ENCODE measurements at regions not wholly inside any gene's neighbourhood (a gene's known extent, or its start where the extent isn't known, plus 50 kb on each side); places are given as distances from the start of the nearest gene placed in this dataset.

GRCh38 chr11:134781380-134781866, 369.4 kb upstream of the B3GAT1 start:
- intact Hi-C loops (cut with micrococcal nuclease): no loop called here
- H3K9me3 ChIP-seq (replicated peaks): no peaks in the 10 kb centered on the region
- H3K36me3 ChIP-seq: no peaks in the 10 kb centered on the region
- TF ChIP-seq, protein P1, sequence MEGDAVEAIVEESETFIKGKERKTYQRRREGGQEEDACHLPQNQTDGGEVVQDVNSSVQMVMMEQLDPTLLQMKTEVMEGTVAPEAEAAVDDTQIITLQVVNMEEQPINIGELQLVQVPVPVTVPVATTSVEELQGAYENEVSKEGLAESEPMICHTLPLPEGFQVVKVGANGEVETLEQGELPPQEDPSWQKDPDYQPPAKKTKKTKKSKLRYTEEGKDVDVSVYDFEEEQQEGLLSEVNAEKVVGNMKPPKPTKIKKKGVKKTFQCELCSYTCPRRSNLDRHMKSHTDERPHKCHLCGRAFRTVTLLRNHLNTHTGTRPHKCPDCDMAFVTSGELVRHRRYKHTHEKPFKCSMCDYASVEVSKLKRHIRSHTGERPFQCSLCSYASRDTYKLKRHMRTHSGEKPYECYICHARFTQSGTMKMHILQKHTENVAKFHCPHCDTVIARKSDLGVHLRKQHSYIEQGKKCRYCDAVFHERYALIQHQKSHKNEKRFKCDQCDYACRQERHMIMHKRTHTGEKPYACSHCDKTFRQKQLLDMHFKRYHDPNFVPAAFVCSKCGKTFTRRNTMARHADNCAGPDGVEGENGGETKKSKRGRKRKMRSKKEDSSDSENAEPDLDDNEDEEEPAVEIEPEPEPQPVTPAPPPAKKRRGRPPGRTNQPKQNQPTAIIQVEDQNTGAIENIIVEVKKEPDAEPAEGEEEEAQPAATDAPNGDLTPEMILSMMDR (IDR thresholded peaks at IDR 0.05; ENCODE audit: borderline replicate concordance): no peak
- DNase-seq: peak; percentile 29
- H3K4me3 ChIP-seq: no peak overlapping the region
- no peaks in the 10 kb centered on the region for H3K4me1 ChIP-seq
- peaks cover 44% of the 10 kb centered on the region for H3K27me3 ChIP-seq (ENCODE audit: low read depth)
- no peak overlapping the region for H3K27ac ChIP-seq (replicated peaks)

GRCh38 chr11:134780486-134781147, 368.6 kb upstream of the B3GAT1 start:
- Histone ChIP-seq H3K9me3 (replicated peaks) (no peaks in the 10 kb centered on the region), H3K27me3 (ENCODE audit: low read depth) (peaks cover 36% of the 10 kb centered on the region), H3K36me3 (no peaks in the 10 kb centered on the region), H3K4me3 (no peak overlapping the region), H3K4me1 (no peaks in the 10 kb centered on the region), H3K27ac (replicated peaks) (no peak overlapping the region)
- intact Hi-C loops (cut with micrococcal nuclease): no loop called here
- DNase-seq: no peak
- TF ChIP-seq, protein P1 (IDR thresholded peaks at IDR 0.05; ENCODE audit: borderline replicate concordance): peak; percentile 11

DNA sequence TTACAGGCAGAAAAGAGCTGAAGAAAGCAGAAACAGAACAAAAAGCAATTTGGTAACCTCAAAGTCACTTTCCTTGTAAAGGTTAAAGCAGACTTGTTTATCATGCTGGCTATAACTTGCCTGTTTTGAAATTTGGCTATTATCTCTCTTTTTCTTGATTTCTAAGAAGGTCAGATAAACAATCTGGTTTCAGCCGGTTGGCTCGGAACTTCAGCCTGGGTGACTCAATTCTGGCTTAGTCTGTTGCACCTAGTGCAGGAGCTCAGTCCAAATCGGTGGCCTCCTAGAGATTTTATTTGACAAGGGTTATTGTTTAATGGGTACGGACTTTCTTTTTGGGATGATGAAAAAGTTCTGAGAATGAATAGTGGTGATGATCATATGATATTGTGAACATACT, 367.1 kb upstream of the B3GAT1 start:
- H3K27ac ChIP-seq (replicated peaks): no peak overlapping the region
- H3K27me3 ChIP-seq (ENCODE audit: low read depth): peaks cover 23% of the 10 kb centered on the region
- H3K4me3 ChIP-seq: no peak overlapping the region
- no peaks in the 10 kb centered on the region for H3K9me3 ChIP-seq (replicated peaks)
- H3K4me1 ChIP-seq: no peaks in the 10 kb centered on the region
- DNase-seq: no peak
- no peaks in the 10 kb centered on the region for H3K36me3 ChIP-seq
- TF ChIP-seq, protein P1 (IDR thresholded peaks at IDR 0.05; ENCODE audit: borderline replicate concordance): no peak
- intact Hi-C loops (cut with micrococcal nuclease): no loop called here

DNA sequence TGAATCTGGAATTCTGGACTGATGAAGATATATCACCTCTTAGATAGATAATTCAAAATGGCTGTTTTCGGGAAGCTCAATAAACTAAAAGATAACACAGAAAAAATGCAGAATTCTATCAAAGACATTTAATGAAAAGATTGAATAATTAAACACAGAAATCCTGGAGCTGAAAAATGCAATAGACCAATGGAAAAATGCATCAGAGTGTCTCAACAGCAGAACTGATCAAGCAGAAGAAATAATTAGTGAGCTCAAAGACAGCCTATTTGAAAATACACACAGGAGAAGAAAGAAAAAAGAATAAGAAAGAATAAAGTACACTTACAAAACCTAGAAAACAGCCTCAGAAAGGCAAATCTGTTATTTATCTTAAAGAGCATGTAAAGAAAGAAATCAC, 356.4 kb upstream of the B3GAT1 start:
- peaks cover 28% of the 10 kb centered on the region for H3K9me3 ChIP-seq (replicated peaks)
- DNase-seq: no peak
- TF ChIP-seq, protein P1 (IDR thresholded peaks at IDR 0.05; ENCODE audit: borderline replicate concordance): no peak
- H3K4me1 ChIP-seq: no peaks in the 10 kb centered on the region
- H3K27ac ChIP-seq (replicated peaks): no peak overlapping the region
- H3K27me3 ChIP-seq (ENCODE audit: low read depth): peaks cover 20% of the 10 kb centered on the region
- intact Hi-C loops (cut with micrococcal nuclease): no loop called here
- no peaks in the 10 kb centered on the region for H3K36me3 ChIP-seq
- H3K4me3 ChIP-seq: no peak overlapping the region

GRCh38 chr11:134765565-134765964, 353.5 kb upstream of the B3GAT1 start:
- H3K4me3 ChIP-seq: no peak overlapping the region

More at GRCh38 chr11:134765565-134765964, 353.5 kb upstream of the B3GAT1 start:
- DNase-seq: no peak
- Histone ChIP-seq H3K27ac (replicated peaks) (no peak overlapping the region), H3K36me3 (no peaks in the 10 kb centered on the region), H3K27me3 (ENCODE audit: low read depth) (peaks cover 25% of the 10 kb centered on the region), H3K4me1 (no peaks in the 10 kb centered on the region), H3K9me3 (replicated peaks) (peaks cover 24% of the 10 kb centered on the region)
- intact Hi-C loops (cut with micrococcal nuclease): no loop called here
- TF ChIP-seq, protein P1 (IDR thresholded peaks at IDR 0.05; ENCODE audit: borderline replicate concordance): no peak

Measured in left ventricle myocardium inferior (tissue), 1 donor.